T-cell (primary cell): ENCODE measurements at regions not wholly inside any gene's neighbourhood (a gene's known extent, or its start where the extent isn't known, plus 50 kb on each side); places are given as distances from the start of the nearest gene placed in this dataset.
"Not testable (repeated sequence)": the region's sequence is repeated elsewhere in the genome, so short reads cannot be mapped to it uniquely, and the experiment has no call there.

Source experiments
- ATAC-seq, 4 experiments: fragments of 200-7000 bp in 3 of 4; fragments of 150-1000 bp in 1 of 4; cut with Tn5 transposase; replicated peaks in 1 of 4; 1 replicate in 3 of 4; 2 replicates in 1 of 4; pipeline ENCODE4 v1.10.0; 2021; ENCODE audit warnings: moderate library complexity in 3 of 4, mild to moderate bottlenecking in 2 of 4, moderate number of reproducible peaks in 1 of 4
- CTCF ChIA-PET, 2 donors: fragments of 300-600 bp; sonication (Branson Sonifier 250); formaldehyde crosslinking; loops; one replicate each; lab custom pipeline; 2022; ENCODE audit warnings: antibody characterized with exemption in 2 of 2; lab: Charles Lee
- POLR2A ChIA-PET, 2 donors: fragments of 300-600 bp; sonication (Branson Sonifier 250); formaldehyde crosslinking; loops; one replicate each; lab custom pipeline; 2022; ENCODE audit warnings: antibody characterized with exemption in 2 of 2; lab: Charles Lee
- DNase-seq, 35 experiments: peaks; one replicate each; pipeline versions ENCODE4 v3.0.0 to v3.0.0-alpha.2; 2013 to 2023
- H3K27ac ChIP-seq: one replicate; pipeline ENCODE4 v1.5.1; 2013; ENCODE audit warnings: low read length
- H3K27me3 ChIP-seq, 2 experiments: replicated peaks in 1 of 2; 1 replicate in 1 of 2; 2 replicates in 1 of 2; pipeline versions ENCODE4 v1.6.1 to v1.7.0; 2013; ENCODE audit warnings: low read length in 1 of 2, mixed read lengths in 1 of 2; ENCODE audit not compliant: control insufficient read depth in 2 of 2, insufficient read depth in 2 of 2; ENCODE audit errors: extremely low read depth in 1 of 2
- H3K36me3 ChIP-seq, 2 donors: 1 replicate in 1 of 2; 2 replicates in 1 of 2; pipeline versions ENCODE4 v1.6.1 to v1.7.0; 2013; ENCODE audit warnings: low read length in 1 of 2; ENCODE audit not compliant: control insufficient read depth in 2 of 2, insufficient read depth in 1 of 2; ENCODE audit errors: extremely low read depth in 1 of 2
- H3K4me1 ChIP-seq, 2 experiments: 1 replicate in 1 of 2; 2 replicates in 1 of 2; pipeline versions ENCODE4 v1.6.1 to v1.7.0; 2013; ENCODE audit warnings: low read length in 2 of 2, mixed read lengths in 1 of 2; ENCODE audit not compliant: insufficient read depth in 2 of 2, control insufficient read depth in 1 of 2; ENCODE audit errors: extremely low read depth in 1 of 2
- H3K4me3 ChIP-seq, 2 donors: 1 replicate in 1 of 2; 2 replicates in 1 of 2; pipeline versions ENCODE4 v1.5.1 to v1.7.0; 2013; ENCODE audit warnings: mild to moderate bottlenecking in 2 of 2, low read length in 1 of 2, moderate library complexity in 1 of 2; ENCODE audit not compliant: control insufficient read depth in 1 of 2; ENCODE audit errors: extremely low read depth in 1 of 2
- H3K9me3 ChIP-seq: 2 replicates; pipeline ENCODE4 v1.7.0; 2013
- H3K27ac Mint-ChIP-seq, 2 donors: one replicate each; pipeline ENCODE4 v1.8.0; 2020 to 2021; ENCODE audit warnings: mild to moderate bottlenecking in 2 of 2, mixed read lengths in 2 of 2
- H3K27me3 Mint-ChIP-seq, 2 donors: one replicate each; pipeline ENCODE4 v1.8.0; 2021 to 2022; ENCODE audit warnings: mixed read lengths in 2 of 2
- H3K36me3 Mint-ChIP-seq: one replicate; pipeline ENCODE4 v1.8.0; 2021; ENCODE audit warnings: mixed read lengths
- H3K4me1 Mint-ChIP-seq, 3 donors: one replicate each; pipeline ENCODE4 v1.8.0; 2020 to 2022; ENCODE audit warnings: mixed read lengths in 3 of 3, mild to moderate bottlenecking in 1 of 3
- H3K4me3 Mint-ChIP-seq, 3 donors: one replicate each; pipeline ENCODE4 v1.8.0; 2020 to 2022; ENCODE audit warnings: mild to moderate bottlenecking in 3 of 3, mixed read lengths in 3 of 3, moderate library complexity in 3 of 3
- H3K9me3 Mint-ChIP-seq, 3 donors: one replicate each; pipeline ENCODE4 v1.8.0; 2020 to 2022; ENCODE audit warnings: mixed read lengths in 3 of 3
- WGBS: methylation state at CpG from one replicate; pipeline ENCODE4 v1.1.5; 2013; ENCODE audit warnings: missing lambda C conversion rate; ENCODE audit not compliant: insufficient coverage; 5-methylcytosine and 5-hydroxymethylcytosine counted together

DNA sequence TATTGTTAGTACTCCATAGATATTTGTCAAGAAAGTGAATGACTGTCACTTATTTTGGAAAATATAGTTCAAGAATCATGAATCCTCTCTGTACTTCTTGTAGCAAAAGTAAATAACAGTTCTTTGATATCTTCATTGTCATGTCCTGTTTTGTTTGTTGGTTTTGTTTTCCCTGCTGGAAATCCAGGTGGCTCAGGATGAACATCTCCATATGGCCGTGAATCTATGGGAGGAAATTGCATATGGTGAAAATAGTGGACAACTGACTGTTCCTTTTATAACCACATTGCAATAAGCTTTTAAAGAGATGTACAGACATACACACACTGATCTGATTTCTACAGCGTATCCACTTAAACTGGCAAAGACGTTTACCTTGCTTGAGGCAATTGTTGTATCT lies 637.0 kb upstream of the RBFOX1 start:
- WGBS: no CpG with 5 or more reads among the region's 3 CpGs
- CTCF ChIA-PET: no interaction called here
- no peak for ATAC-seq

DNA sequence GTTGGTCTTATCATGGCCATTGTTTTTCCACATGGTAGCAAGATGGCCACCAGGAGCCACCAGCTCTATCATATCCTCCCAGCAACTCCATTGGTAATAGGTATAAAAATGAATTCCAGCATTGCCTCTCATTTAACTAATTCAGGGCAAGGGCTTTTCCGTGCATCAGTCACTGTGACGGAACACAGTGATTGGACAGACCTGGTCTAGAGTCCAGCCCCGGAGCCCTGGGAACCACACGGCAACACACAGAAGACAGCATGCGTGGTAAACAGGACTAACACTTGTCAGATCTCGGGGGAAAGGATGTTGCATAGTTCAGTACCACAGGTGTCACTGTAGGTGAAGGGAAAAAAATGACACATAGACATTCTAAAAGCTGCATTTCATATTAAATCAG lies 638.0 kb upstream of the RBFOX1 start:
- Mint-ChIP-seq H3K27ac (no peak overlapping the region), H3K36me3 (no peaks in the 10 kb centered on the region), H3K4me1 (no peaks in the 10 kb centered on the region), H3K27me3 (no peaks in the 10 kb centered on the region), H3K4me3 (no peak overlapping the region), H3K9me3 (peaks cover 2 to 19% (median 6%) of the 10 kb centered on the region in 3 donors)
- Histone ChIP-seq H3K27me3 (no peaks in the 10 kb centered on the region), H3K9me3 (no peaks in the 10 kb centered on the region), H3K36me3 (no peaks in the 10 kb centered on the region), H3K27ac (no peak overlapping the region), H3K4me1 (no peaks in the 10 kb centered on the region), H3K4me3 (no peak overlapping the region)
- CTCF ChIA-PET: no interaction called here
- POLR2A ChIA-PET: no interaction called here
- ATAC-seq (no peak), DNase-seq (no peak)
- WGBS: 94% methylated on average over 3 of the region's 6 CpGs

More for the DNA sequence above, 637.0 kb upstream of the RBFOX1 start:
- Histone ChIP-seq H3K36me3 (no peaks in the 10 kb centered on the region), H3K9me3 (no peaks in the 10 kb centered on the region), H3K27ac (no peak overlapping the region), H3K4me1 (no peaks in the 10 kb centered on the region), H3K27me3 (no peaks in the 10 kb centered on the region), H3K4me3 (no peak overlapping the region)
- POLR2A ChIA-PET: no interaction called here
- Mint-ChIP-seq H3K27ac (no peak overlapping the region), H3K4me1 (no peaks in the 10 kb centered on the region), H3K27me3 (no peaks in the 10 kb centered on the region), H3K9me3 (peaks cover 4 to 20% (median 6%) of the 10 kb centered on the region in 3 donors), H3K36me3 (no peaks in the 10 kb centered on the region), H3K4me3 (no peak overlapping the region)
- DNase-seq: no peak

DNA sequence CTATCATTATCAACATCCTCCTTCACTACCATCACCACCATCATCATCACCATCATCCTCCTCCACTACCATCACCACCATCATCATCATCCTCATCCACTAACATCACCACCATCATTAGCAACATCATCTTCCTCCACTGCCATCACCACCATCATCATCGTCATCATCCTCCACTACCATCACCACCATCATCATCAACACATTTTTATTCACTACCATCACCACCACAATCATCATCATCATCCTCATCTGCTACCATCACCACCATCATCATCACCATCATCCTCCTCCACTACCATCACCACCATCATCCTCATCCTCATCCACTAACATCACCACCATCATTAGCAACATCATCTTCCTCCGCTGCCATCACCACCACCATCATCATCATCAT lies 639.2 kb upstream of the RBFOX1 start:
- CTCF ChIA-PET, H3K36me3 Mint-ChIP-seq, H3K4me3 Mint-ChIP-seq, H3K36me3 ChIP-seq, H3K4me3 ChIP-seq, H3K27me3 Mint-ChIP-seq, H3K27ac Mint-ChIP-seq, POLR2A ChIA-PET, H3K4me1 ChIP-seq, ATAC-seq, DNase-seq, H3K27ac ChIP-seq, H3K27me3 ChIP-seq, H3K4me1 Mint-ChIP-seq, H3K9me3 ChIP-seq: not testable (repeated sequence)
- H3K9me3 Mint-ChIP-seq: peaks cover 0 to 15% (median 3%) of the 10 kb centered on the region in 3 donors
- WGBS: 79% methylated on average over 2 of the region's 2 CpGs

DNA sequence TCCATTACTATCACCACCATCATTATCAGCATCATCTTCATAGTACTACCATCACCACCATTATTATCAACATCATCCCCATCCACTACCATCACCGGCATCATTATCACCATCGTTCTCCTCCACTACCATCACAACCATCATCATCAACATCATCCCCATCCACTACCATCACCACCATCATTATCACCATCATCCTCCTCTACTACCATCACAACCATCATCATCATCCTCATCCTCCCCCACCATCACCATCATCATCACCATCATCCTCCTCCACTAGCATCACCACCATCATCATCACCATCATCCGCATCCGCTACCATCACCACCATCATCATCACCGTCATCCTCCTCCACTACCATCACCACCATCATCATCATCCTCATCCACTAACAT lies 639.8 kb upstream of the RBFOX1 start:
- H3K4me1 ChIP-seq: no peaks in the 10 kb centered on the region
- H3K36me3 ChIP-seq: no peaks in the 10 kb centered on the region
- CTCF ChIA-PET: no interaction called here
- H3K27ac Mint-ChIP-seq: no peak overlapping the region
- H3K27me3 ChIP-seq: no peaks in the 10 kb centered on the region
- H3K9me3 Mint-ChIP-seq: peaks cover 2 to 15% (median 4%) of the 10 kb centered on the region in 3 donors
- no peak overlapping the region for H3K27ac ChIP-seq
- WGBS: 92% methylated on average over 5 of the region's 5 CpGs
- no peaks in the 10 kb centered on the region for H3K4me1 Mint-ChIP-seq
- POLR2A ChIA-PET: no interaction called here
- no peak for ATAC-seq
- no peak overlapping the region for H3K4me3 Mint-ChIP-seq
- no peaks in the 10 kb centered on the region for H3K36me3 Mint-ChIP-seq
- no peak for DNase-seq
- no peak overlapping the region for H3K4me3 ChIP-seq
- no peaks in the 10 kb centered on the region for H3K27me3 Mint-ChIP-seq
- no peaks in the 10 kb centered on the region for H3K9me3 ChIP-seq

DNA sequence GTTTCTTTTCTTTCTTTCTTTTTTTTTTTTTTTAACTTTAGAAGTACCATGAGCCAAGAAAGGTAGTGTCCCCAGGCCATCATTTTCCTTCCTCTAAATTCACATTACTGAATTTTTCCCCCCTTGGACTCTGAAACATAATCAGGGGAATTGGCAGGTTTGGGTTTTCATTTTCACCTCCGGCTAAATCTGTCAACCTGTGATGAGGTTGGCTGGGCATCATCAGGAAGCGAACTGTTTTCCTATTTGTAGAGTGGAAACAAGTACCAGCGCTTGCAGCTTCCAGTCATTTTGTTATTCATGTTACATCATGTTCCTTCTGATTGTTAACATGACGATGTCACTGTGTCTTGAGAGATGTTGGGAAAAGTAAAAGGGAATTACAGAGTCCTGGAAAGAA lies 641.9 kb upstream of the RBFOX1 start:
- Mint-ChIP-seq H3K4me1 (no peaks in the 10 kb centered on the region), H3K27me3 (no peaks in the 10 kb centered on the region), H3K27ac (no peak overlapping the region), H3K9me3 (peaks cover 8 to 17% (median 14%) of the 10 kb centered on the region in 3 donors), H3K4me3 (no peak overlapping the region), H3K36me3 (no peaks in the 10 kb centered on the region)
- DNase-seq: no peak
- no peak for ATAC-seq
- Histone ChIP-seq H3K9me3 (no peaks in the 10 kb centered on the region), H3K4me3 (no peak overlapping the region), H3K36me3 (no peaks in the 10 kb centered on the region), H3K4me1 (no peaks in the 10 kb centered on the region), H3K27me3 (no peaks in the 10 kb centered on the region), H3K27ac (no peak overlapping the region)
- no CpG with 5 or more reads among the region's 4 CpGs for WGBS
- CTCF ChIA-PET: no interaction called here
- POLR2A ChIA-PET: no interaction called here

DNA sequence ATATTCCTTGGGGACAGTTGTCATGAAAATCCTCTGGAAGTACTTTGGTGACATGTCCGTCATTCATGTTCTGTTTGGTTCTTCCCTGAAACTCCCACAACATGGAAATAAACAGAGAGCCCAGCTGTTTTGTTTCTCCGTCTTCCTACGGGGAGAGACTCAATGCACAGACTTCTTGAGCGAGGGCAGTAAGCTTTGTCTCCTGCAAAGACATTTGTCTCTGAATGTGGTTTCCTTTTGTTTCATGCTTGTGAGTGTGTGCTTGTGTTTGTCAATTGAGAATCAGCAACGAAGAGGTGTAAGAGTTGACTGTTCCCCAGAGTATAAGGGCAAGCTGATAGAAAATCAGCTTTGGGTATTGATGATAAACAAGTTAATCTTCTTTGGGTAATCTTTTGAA lies 643.0 kb upstream of the RBFOX1 start:
- Histone ChIP-seq H3K36me3 (no peaks in the 10 kb centered on the region), H3K27me3 (no peaks in the 10 kb centered on the region), H3K9me3 (no peaks in the 10 kb centered on the region), H3K4me1 (no peaks in the 10 kb centered on the region), H3K27ac (no peak overlapping the region), H3K4me3 (no peak overlapping the region)
- ChIA-PET CTCF (no interaction called here), POLR2A (no interaction called here)
- no peak overlapping the region for H3K27ac Mint-ChIP-seq
- WGBS: 0% methylated on average over 1 of the region's 5 CpGs
- DNase-seq (no peak), ATAC-seq (no peak)
- H3K36me3 Mint-ChIP-seq: no peaks in the 10 kb centered on the region
- peaks cover 8 to 16% (median 14%) of the 10 kb centered on the region in 3 donors for H3K9me3 Mint-ChIP-seq
- H3K4me1 Mint-ChIP-seq: no peaks in the 10 kb centered on the region
- no peaks in the 10 kb centered on the region for H3K27me3 Mint-ChIP-seq
- H3K4me3 Mint-ChIP-seq: no peak overlapping the region

DNA sequence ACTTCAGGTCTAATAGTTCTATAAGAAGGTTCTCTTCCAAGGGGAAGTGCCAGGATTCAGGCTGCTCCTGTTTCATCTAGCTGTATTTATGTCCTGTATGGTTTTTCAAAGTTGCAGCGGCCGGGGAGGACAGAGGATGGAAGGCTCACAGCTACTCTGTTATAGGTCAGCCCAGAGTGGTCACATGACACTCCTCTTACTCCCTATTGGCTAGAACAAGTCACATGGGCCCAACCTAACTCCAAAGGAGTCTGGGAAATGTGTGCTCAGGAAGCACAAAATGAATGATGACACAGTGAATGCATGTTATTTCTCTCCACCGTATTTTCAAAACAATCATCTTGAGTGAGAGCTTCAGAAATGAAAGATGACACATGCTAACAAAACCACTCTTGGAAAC lies 645.1 kb upstream of the RBFOX1 start:
- ChIA-PET POLR2A (no interaction called here), CTCF (no interaction called here)
- no peak overlapping the region for H3K4me3 ChIP-seq
- Mint-ChIP-seq H3K4me1 (no peaks in the 10 kb centered on the region), H3K36me3 (no peaks in the 10 kb centered on the region), H3K9me3 (peaks cover 8 to 16% (median 14%) of the 10 kb centered on the region in 3 donors), H3K4me3 (no peak overlapping the region), H3K27ac (no peak overlapping the region), H3K27me3 (no peaks in the 10 kb centered on the region)
- H3K27me3 ChIP-seq: no peaks in the 10 kb centered on the region
- no peaks in the 10 kb centered on the region for H3K4me1 ChIP-seq
- H3K9me3 ChIP-seq: no peaks in the 10 kb centered on the region
- ATAC-seq: no peak
- no peaks in the 10 kb centered on the region for H3K36me3 ChIP-seq
- WGBS: no CpG with 5 or more reads among the region's 3 CpGs
- no peak for DNase-seq
- no peak overlapping the region for H3K27ac ChIP-seq
